ENCODE measurements at regions not wholly inside any gene's neighbourhood (a gene's known extent, or its start where the extent isn't known, plus 50 kb on each side); places are given as distances from the start of the nearest gene placed in this dataset.

GRCh38 chr9:84460695-84461094 lies 120.1 kb upstream of the SLC28A3 start:
- no peak for DNase-seq

DNA sequence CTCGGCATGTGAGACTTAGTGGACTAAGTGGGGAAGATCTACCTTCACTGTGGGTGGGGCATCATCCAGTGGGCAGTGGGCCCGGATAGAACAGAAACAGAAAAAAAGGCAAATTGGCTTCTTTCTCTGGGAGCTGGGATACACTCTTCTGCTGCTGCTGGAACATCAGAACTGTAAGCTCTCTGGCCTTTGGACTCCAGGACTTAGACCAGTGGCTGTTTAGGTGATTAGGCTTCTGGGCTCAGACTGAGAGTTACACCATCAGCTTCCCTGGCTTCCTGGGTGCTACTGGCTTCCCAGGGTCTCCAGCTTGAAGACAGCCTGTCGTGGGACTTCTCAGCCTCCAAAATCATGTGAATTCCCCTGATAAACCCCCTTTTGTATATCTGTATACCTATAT lies 122.7 kb upstream of the SLC28A3 start:
- no peak for DNase-seq

DNA sequence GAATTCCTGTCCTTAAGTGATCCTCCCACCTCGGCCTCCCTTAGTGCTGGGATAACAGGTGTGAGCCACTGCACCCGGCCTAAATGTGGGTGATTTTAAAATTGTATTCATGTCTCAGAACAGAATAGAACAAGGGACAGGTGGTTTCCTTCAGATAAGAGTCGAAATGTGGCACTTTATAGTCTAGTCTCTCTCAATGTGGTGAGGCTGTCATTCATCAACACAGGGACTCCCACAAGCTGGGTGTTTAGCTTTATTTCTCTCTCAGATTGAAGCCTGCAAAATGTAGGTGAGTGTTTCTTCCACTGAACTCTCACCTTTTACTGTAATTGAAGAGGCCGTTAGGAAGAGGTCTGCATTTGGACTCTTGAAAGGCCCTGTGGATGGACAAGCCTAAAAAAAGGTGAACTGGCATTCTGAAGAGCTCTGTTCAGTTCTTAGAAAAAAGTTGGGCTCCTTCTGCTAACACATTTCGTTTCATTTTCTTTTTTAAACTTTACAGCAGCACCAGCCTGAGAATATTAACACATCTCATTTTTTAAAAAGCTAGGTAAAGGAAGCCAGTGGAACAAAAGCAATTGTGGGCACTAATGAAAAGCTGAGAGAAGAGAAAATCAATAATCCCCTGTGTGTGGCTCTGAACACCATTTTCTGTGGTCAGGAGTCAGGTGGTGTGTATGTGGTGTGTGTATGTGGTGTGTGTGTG lies 126.2 kb upstream of the SLC28A3 start:
- DNase-seq, result no peak

DNA sequence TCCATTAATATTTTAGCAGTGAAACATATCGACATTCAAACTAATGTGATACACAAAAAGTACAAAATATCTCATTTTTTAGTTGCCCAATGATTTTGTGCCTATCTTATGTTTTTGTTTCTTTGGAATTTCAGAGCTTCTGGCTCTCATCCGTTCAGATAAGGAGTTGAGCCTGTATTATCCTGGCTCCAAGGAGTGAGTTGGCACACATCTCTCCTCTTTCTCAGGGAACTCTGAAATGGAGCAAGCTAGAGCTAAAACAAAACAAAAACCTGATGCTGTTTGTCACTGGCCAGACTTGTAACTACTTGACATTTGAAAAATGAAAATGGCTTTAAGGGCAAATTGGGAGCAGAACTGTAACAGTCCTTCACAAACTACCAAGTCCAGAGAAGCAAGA lies 131.3 kb upstream of the SLC28A3 start:
- DNase-seq, result no peak

GRCh38 chr9:84478996-84479395 lies 138.4 kb upstream of the SLC28A3 start:
- no peak for DNase-seq

DNA sequence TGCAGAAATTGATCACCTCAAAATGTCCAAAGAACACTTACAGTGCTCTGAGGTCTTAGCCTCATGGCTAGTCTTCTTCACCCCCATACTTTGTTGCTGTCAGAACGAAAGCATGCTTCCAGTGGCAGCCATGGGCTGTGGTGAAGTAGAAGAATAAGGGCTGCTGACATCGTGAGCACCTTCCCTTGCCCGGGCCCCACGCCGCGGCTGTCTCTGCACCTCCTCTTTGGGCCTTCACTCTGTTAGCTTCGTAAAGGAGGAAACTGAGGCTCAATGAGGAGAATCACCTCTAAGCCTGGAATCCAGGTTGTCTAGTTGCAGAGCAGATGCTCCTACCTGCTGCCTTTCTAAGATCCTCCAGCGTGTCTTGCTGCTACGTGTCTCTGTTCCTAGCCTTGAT lies 139.5 kb upstream of the SLC28A3 start:
- no peak for DNase-seq

DNA sequence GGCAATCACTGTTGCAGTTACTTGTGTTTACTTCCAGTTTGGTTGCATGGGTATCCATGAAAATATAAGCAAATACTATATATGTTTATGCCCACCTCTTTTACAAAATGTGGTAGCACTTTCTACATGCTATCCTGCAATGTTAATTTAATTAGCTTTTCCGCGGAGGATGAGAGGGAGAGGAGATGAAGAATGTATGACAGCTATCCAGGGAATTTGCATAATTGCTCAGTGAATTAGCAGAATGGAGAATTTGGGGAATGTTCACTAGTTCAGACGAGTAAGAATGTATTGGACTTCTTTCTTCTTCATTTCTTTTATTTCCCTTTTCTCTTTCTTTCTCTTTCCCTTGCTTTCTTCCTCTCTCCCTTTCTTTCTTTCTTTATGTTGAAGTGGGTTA lies 140.7 kb upstream of the SLC28A3 start:
- DNase-seq, result no peak

- DNase-seq, result no peak
Observed at GRCh38 chr9:84481636-84482218, 141.2 kb upstream of the SLC28A3 start.

DNA sequence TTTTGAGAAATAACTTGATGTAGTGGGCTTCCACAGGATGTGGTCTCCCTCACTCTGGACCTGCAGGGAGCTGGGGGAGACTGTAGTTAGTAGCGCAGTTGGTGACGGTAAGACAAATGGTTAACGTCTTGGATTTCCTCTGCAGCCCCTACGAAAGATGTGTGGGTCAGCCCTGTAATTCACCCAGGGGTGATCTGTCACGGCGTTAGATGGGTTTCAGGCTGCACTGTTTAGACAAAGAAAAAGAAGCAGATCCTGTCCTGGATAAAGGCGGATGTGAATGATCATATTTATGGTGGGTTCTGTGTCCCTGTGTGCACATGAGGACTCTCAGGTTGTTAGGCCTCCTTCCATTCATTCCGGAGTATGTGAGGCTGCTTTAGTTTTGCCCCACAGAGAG lies 142.0 kb upstream of the SLC28A3 start:
- no peak for DNase-seq

GRCh38 chr9:84484172-84484571 lies 143.6 kb upstream of the SLC28A3 start:
- no peak for DNase-seq

- no peak for DNase-seq
Observed at GRCh38 chr9:84485539-84485938, 145.0 kb upstream of the SLC28A3 start.

DNA sequence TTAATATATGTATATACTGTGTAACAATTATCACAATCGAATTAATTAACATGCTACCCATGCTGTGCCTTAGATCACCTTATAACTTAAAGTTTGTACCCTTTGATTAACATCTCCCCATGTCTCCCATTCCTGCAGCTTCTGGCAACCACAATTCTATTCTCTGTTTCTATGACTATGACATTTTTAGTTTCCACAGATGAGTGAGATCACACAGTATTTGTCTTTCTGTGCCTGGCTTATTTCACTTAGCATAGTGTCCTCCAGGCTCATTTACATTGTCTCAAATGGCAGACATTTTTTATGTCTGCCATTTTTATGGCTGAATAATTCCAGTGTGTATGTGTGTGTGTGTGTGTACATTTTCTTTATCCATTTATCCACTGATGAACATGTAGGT lies 146.1 kb upstream of the SLC28A3 start:
- no peak for DNase-seq

- DNase-seq, result no peak
Observed at GRCh38 chr9:84490206-84490841, 149.8 kb upstream of the SLC28A3 start.

- no peak for DNase-seq
Observed at GRCh38 chr9:84490842-84491325, 150.3 kb upstream of the SLC28A3 start.

DNA sequence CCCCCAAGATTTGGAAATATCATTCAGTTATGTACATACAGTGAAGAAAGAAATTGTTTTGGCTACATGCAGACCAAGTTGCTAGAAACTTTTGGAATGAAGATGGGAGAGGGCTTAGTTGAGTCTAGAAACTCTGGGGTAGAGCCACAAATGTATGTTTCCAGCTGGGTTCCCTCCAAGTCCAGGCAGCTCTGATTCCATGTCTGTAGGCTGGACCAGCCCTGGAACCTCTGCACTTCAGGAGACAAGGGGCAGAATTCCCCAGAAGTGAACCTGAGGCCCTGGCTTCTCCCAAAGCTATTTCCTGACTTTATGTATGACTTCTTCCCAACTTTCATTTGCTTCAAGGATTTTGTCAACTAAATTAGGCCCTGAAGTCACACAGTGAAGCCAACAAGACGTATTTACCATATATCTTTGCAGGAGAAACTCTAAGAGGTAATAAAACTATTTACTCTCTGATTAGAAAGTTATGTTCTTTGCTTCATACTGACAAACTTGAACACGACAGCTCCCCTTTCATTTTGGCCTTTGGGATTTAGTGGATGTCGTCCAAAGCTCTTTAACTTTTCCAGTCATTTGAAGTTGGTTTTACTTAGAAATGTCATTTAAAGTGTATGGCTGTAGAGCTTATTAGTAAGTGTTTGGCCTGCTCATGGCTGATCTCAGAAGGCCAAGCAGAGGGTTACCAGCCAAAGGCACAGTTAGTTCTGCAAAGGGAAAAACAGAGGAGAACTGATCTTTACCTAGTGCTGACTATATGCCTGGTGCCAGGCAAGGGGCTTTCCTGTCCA lies 152.0 kb upstream of the SLC28A3 start:
- no peak for DNase-seq

GRCh38 chr9:84493284-84493947 lies 152.9 kb upstream of the SLC28A3 start:
- DNase-seq, result peak; percentile 71

DNA sequence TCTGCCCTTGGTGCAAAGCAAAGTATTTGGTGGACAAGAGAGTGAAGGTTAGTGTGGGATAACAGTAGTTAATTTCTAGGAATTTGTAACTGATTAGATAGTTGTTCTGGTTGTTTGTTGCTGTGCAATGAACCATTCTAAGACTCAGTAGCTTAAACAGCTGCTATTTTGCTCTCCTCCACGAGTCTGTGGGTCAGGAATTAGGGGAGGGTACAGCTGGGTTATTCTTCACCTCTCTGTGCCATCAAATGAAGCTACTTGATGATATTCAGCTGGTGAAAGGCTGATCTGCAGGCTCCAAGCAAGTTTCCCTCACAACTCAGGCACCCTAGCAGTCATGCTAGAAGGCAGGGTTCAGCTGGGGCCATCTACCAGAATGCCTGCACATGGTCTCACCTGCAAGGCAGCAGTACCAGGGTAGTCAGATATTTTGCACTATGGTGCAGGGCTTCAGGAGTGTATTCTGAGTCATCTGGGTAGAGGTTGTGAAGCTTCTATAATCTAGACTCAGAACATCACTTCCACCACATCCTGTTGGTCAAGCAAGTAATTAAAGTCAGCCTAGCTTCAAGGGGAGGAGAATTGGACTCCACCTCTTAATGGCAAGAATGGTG lies 159.5 kb upstream of the SLC28A3 start:
- no peak for DNase-seq

DNA sequence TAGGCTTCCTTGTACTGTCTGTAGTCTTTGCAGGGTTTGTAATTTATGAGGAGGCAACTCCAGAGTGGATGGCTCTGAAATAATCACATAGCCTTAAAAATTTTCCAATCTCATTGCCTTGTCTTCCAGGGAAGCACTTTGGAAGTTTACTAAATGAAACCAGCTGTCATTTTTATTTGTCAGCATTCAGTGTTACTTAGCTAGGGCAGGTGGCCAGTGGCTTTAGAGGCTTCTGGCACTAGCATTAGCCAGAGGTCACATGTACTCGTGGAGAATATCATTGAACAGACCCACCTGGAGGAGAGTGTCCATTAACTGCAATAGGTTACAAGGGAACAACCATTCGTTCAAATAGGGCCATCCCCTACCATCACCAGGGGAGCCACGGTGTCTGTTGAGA lies 160.3 kb upstream of the SLC28A3 start:
- no peak for DNase-seq

DNA sequence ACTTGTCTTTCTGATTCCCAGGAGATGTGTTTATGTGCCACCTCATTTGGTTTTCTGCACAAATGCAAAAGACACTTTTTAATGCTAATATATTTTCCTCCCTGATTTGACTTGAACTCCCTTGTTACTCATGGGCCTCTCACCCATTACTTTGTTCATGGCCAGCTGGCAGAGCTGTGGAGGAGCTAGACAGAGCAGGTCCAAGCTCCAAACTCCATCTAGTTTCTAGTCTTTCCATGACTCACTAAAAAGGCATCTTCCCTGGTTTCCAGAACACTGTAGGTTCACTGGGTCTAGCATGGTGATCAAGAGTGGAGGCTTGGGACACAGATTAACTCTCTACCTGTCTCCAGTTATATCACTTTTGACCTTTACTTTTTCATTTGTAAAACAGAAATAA lies 161.0 kb upstream of the SLC28A3 start:
- DNase-seq, result no peak

- DNase-seq, result no peak
Observed at GRCh38 chr9:84502066-84502465, 161.5 kb upstream of the SLC28A3 start.

DNA sequence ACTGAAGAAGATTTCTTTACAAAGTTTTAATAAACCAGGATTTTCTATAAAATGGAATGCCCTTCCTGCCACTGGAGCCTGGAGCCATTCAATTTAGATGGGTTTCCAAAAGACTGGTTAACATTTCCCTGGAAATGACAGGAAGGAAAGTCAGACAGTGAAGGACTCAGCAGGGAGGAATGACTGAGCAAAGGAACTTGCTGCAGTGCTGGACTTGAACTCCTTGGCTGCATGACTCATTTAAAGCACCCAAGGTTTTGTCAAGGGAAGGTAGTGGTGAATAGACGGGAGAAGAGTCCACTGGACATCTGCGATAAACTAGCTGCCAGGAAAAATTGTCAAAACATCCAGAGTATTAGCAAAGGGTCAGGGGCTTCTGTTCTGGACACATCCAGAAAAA lies 163.8 kb upstream of the SLC28A3 start:
- no peak for DNase-seq

GRCh38 chr9:84511651-84512050 lies 157.9 kb upstream of the NTRK2 start:
- no peak for DNase-seq

DNA sequence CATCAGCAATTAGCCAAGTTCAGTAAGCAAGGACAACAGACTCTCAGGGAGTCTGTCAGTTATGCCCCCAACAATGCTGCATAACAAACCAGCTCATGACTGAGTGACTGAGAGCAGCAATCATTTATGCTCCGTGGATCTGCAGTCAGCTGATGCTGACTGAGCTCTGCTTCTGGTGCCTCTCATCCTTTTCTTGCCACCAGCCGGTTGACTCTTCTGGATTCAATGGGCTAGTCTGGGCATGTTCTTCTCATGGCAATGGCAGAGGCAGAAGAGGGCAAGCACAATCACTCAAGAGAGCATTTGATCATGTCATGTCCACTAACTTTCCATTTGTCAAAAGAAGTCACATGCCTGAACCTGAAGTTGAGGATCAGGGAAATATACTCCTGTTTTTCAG lies 157.0 kb upstream of the NTRK2 start:
- DNase-seq, result peak; percentile 12
